Right kidney (tissue), 1 donor: ENCODE measurements at regions not wholly inside any gene's neighbourhood (a gene's known extent, or its start where the extent isn't known, plus 50 kb on each side); places are given as distances from the start of the nearest gene placed in this dataset.
"Not testable (repeated sequence)": the region's sequence is repeated elsewhere in the genome, so short reads cannot be mapped to it uniquely, and the experiment has no call there.

Experiments used
- DNase-seq: peaks from one replicate; pipeline ENCODE4 v3.0.0-alpha.2; 2016

DNA sequence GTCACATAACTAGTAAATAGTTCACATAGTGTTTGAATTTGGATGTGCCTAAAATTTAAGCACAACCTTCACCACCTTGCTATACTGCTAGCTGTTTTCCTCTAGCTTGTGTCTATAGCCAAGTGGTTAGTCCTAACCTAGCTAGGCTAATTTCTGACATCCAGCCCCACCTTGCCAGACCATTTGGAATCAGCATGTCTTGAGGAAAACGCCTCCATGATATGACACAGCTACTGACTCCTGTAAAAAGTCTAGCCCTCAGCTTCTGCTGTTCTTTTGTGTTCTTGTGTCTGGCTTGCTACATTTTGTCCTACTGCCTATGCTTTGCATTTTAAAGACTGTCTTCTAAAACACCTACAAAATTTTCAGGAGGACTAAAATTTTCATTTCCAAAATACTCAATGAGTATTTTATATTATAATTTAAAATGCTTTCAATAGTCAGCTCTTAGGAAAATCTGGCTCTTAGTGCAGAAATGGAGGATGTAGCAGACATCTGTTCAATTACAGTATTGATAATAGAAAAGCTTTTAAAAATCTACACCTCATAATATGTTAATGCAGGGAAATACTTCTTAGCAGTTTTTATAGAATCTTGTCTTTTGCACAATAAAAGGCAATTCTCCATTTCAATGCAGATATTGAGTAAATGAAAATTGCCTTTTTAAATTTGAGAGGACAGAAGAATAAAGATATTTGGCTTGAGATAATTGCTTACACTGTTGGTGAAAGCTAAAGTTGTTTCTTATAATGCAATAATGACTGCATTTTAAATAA lies 160.8 kb upstream of the APP start:
- no peak for DNase-seq

GRCh38 chr21:26320596-26320995 lies 150.0 kb upstream of the APP start:
- DNase-seq: no peak

DNA sequence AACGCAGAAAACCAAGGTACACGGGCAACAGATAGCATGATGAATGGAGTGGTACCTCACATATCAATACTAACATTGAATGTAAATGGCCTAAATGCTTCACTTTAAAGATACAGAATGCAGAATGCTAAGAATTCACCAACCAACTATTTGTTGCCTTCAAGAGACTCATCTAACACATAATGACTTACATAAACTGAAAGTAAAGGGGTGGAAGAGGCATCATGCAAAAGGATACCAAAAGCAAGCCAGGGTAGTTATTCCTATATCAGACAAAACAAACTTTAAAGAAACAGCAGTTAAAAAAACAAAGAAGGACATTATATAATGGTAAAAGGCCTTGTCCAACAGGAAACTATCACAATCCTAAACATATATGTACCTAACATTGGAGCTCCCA lies 137.1 kb upstream of the APP start:
- no peak for DNase-seq

DNA sequence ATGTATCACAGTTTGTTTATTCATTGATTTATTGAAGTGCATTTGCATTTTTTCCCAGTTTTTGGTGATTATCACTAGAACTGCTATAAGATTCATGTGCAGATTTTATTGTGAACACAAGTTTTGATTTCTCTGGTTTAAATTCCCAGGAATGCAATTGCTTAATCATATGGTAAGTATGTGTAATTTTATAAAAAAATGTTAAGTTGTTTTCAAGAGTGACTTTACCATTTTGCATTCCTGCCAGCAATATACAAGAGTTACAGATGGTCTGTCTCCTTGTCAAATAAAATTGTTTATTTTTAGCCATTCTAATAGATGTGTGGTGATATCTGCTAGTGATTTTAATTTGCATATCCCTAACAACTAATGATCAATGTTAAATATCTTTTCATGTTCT lies 127.3 kb upstream of the APP start:
- DNase-seq: no peak

DNA sequence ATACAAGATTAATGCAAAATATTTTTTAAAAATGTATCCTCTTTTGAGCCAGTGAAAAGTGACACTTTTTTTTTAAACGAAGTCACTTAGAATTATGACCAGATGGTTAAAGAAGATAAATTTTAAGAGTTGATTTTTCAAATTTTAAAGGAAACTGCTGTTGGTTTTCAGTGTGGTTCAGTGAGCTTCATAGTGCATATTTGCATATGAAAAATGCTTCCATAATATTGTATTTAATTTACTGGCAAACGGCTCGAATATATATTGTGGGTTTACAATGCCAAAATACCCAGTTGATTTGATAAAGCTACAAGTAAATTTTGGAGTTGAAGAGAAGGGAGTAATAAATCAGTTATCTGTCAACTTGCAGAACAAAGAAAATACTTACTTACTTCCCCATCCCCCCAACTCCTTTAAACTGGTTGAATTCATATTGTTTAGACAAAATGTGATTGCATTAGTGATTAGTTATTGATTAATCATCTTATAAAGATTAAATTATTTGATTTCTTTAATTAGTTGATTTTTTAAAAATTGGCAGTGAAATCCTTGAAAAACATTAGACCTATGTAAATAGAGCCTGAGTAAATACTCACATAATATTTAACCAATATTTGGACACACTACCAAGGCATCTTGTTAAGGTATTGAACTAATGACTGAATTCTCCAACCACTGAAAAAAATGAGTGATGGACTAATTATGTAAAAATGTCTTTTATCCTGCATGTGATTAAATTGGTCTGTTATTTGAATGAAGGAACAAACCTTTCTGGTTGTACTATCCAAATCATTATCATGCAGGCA lies 122.8 kb upstream of the APP start:
- DNase-seq: no peak

DNA sequence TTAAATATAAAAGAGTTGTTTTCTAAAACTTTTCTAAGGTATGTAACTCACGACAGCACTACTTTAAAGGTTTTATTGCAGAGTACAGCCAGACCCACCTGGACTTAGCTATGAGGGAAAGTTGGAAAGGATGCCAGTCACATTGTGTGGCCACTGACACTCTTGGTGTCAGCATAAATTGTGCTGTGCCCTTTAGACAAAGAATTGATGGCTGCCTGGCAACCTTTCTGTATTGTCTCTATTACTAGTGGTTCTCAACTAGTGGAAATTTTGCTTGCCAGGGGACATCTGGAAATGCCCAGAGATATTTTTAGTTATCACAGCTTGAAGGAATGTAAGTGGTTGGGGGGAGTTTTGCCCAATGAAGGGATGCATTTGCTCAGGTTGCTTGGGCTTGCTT lies 117.5 kb upstream of the APP start:
- no peak for DNase-seq

DNA sequence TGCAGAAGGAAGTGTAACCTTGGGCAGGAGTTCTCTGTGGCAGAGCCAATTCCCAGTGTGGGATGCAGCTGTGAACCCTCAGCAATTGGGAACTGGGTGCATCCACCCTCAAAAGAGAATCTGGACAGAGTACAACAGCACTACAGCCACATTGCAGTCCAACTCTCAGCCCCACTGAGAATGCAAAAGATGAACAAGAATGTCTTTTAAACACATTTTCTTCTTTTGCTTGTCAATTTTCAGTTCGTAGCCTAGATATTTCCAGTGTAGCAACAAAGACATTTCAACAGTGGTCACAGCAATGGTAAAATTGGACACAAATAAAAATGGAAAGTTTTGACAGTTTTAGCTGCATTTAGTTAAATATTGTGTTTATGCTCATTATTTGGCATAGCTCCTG lies 114.0 kb upstream of the APP start:
- no peak for DNase-seq

DNA sequence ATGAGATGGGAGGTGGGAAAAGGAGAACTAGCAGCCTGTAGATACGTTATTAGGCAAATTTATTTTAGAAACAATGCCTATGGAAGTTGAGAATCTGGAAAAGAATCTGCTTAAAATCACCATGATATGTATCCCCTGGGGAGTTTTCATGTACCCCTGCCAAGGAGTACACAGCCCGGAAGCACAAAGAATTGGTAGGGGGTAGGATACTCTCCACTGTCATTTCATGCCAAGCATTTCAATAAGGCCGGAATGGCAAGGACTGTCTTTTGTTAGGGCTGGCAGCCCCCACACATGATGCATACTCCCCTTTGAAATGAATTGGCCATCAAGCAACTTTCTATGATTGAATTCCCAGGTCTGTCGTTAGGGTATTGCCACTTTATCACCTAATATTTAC lies 111.5 kb upstream of the APP start:
- DNase-seq: no peak

DNA sequence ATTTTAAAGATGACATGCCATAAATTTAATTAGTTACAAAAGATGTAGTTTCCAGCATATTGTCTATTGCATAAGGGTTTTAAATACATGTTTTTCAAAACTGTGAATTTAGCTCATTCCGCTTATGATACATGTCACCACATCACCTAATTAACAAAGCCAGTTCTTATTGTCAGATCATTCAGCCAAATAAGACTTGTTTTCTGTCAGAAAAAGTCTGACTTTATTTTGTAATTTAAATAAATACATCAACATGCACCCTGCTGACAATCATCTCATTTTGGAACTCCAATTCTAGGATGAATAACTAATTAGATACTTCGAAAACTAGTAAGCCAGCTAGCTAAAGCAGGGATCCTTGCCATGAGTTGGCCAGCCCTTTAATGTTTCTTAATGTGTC lies 110.9 kb upstream of the APP start:
- no peak for DNase-seq

GRCh38 chr21:26280775-26281174 lies 110.2 kb upstream of the APP start:
- peak; percentile 16 for DNase-seq

- DNase-seq: no peak
Observed at GRCh38 chr21:26280148-26280547, 109.6 kb upstream of the APP start.

DNA sequence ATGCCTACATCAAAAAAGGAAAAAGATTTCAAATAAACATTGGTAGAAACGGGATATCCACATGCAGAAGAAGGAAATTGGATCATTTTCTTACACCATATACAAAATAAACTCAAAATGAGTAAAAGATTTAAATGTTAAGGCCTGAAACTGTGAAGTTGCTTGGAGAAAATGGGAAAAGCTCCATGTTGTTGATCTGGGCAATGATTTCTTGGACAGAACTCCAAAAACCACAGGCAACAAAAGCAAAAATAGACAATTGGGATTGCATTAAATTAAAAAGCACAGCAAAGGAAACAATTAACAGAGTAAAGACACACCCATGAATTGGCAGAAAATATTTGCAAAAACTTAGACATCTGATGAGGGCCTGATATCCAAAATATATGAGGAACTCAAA lies 105.2 kb upstream of the APP start:
- DNase-seq: no peak

DNA sequence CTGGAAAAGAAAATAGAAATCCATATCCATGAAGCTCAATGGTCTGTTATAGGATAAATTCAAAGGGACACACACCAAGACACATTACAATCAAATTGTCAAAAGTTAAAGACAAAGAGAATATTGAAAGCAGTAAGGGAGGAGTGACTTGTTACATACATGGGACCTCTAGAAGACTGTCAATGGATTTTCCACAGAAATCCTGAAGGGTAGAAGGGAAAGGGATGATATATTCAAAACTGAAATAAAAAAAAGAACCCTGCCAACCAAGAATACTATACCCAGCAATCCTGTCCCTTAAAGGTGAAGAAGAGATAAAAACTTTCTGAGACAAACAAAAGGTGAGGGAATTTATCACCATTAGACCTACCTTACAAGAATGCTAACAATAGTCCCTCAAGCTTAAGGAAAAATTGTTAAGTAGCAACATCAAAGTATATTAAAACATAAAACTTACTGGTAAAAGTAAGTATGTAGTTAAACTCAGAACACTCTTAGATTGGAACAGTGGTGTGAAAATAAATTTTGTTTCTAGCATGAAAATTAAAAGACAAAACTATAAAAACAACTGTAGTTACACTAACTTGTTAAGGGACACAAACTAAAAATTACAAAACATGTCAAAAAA lies 103.2 kb upstream of the APP start:
- no peak for DNase-seq

GRCh38 chr21:26267389-26267788 lies 96.8 kb upstream of the APP start:
- no peak for DNase-seq

- no peak for DNase-seq
Observed at GRCh38 chr21:26246073-26246472, 75.5 kb upstream of the APP start.

DNA sequence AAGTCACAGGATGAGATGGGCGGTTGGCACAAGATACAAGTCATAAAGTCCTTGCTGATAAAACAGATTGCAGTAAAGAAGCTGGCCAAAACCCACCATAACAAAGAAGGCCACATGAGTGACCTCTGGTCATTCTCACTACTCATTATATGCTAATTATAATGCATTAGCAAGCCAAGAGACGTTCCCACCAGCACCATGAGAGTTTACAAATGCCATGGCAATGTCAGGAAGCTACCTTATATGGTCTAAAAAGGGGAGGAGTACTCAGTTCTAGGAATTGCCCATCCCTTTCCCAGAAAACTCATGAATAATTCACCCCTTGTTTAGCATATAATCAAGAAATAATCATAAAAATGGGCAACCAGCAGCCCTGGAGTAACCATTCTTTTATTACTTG lies 74.9 kb upstream of the APP start:
- DNase-seq: no peak

- DNase-seq: no peak
Observed at GRCh38 chr21:26238646-26239045, 68.1 kb upstream of the APP start.

DNA sequence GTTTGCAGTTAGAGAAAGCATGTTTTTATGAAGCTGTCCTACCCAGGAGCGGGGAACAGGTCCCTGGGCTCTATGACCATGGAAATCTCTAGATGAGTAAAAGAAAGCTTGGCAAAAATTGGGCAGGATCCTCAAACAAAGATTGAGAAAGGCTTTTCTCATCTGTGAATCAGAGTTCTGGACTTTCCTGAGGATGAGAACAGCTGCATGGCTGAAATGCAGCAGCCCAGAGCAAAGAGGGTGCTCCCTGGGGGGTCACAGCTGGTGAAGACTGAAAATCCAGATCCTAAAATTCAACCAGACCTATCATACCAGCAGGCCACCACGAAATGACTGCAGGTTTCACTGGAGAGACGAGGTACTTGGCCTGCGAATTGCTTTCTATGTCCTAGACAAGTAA lies 65.7 kb upstream of the APP start:
- DNase-seq: no peak

- not testable (repeated sequence) for DNase-seq
Observed at GRCh38 chr21:26233297-26233696, 62.7 kb upstream of the APP start.

- not testable (repeated sequence) for DNase-seq
Observed at GRCh38 chr21:26232491-26232890, 61.9 kb upstream of the APP start.

GRCh38 chr21:26227130-26227529 lies 56.6 kb upstream of the APP start:
- DNase-seq: peak; percentile 3

DNA sequence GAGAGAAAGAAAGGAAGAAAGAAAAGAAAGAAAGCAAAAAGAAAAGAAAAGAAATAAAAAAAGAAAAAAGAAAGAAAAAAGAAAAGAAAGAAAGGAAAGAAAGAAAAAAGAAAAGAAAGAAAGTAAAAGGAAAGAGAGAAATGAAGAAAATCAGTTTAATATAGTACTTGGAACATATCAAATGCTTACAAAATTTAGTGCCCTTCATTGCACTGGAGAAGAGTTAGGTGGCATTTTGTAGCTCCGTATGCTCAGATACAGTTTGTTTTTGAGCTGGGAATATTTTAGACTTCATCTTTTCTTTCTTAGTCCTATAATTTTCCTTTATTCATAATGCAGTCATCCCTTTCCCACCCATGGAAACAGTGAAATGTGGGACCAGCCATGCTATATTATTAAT lies 56.2 kb upstream of the APP start:
- DNase-seq: no peak

DNA sequence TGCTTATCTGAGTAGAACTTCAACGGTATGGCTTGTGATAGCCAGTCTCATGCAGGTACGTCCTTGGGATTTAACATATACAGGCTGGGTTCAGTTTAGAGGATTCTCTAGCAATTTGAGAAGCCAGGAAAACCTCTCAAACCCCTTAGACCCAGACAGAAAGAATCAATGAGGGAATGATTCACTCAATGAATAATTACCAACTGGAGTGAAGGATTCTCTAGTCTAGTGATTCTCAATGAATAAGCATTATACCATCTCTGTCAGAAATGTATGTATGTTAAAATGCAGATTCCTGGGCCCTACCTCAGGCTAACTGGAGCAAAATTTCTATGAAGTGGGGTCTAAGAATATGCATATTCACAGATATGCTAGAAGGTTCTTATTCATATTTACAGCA lies 54.5 kb upstream of the APP start:
- DNase-seq: no peak

- DNase-seq: no peak
Observed at GRCh38 chr21:26224366-26224765, 53.8 kb upstream of the APP start.
